ENCODE measurements at regions not wholly inside any gene's neighbourhood (a gene's known extent, or its start where the extent isn't known, plus 50 kb on each side); places are given as distances from the start of the nearest gene placed in this dataset.

GRCh38 chr3:81378552-81379293, 382.7 kb downstream of the GBE1 start:
- 71% methylated on average over 5 of the region's 5 CpGs for WGBS

More at GRCh38 chr3:81378552-81379293, 382.7 kb downstream of the GBE1 start:
- peaks cover 0 to 3% (median 0%) of the 10 kb centered on the region in 4 donors for H3K4me1 ChIP-seq (ENCODE audit: control insufficient read depth in 4 of 4, insufficient read depth in 4 of 4, low read length in 3 of 4)
- H3K4me3 ChIP-seq (ENCODE audit: low read depth in 1 of 3, low read length in 3 of 3): no peak overlapping the region
- no peaks in the 10 kb centered on the region for H3K36me3 ChIP-seq (ENCODE audit: control insufficient read depth in 4 of 4, insufficient read depth in 3 of 4, low read depth in 1 of 4, low read length in 3 of 4)
- H3K9me3 ChIP-seq (ENCODE audit: control insufficient read depth in 4 of 4, low read length in 3 of 4): no peaks in the 10 kb centered on the region
- H3K27me3 ChIP-seq (ENCODE audit: control insufficient read depth in 4 of 4, insufficient read depth in 4 of 4, low read length in 3 of 4): no peaks in the 10 kb centered on the region
- no peak overlapping the region for H3K27ac ChIP-seq (ENCODE audit: low read depth in 1 of 2, low read length in 2 of 2)
- TF ChIP-seq JUND (IDR thresholded peaks at IDR 0.05) (no peak), FOXA1 (IDR thresholded peaks at IDR 0.05) (no peak), REST (IDR thresholded peaks at IDR 0.05) (no peak), RXRA (IDR thresholded peaks at IDR 0.05) (no peak), ATF3 (IDR thresholded peaks at IDR 0.05) (no peak), EGR1 (IDR thresholded peaks at IDR 0.05; ENCODE audit: low read depth in 2 of 2) (no peak), HNF4G (IDR thresholded peaks at IDR 0.05) (no peak), TAF1 (conservative IDR thresholded peaks at IDR 0.05) (no peak), YY1 (IDR thresholded peaks at IDR 0.05) (no peak), ZBTB33 (IDR thresholded peaks at IDR 0.05) (no peak), SP1 (IDR thresholded peaks at IDR 0.05) (no peak), MAX (IDR thresholded peaks at IDR 0.05) (no peak), NR2F2 (IDR thresholded peaks at IDR 0.05) (no peak), GABPA (IDR thresholded peaks at IDR 0.05 in 1 of 2, conservative IDR thresholded peaks at IDR 0.05 in 1 of 2) (no peak), FOXA2 (IDR thresholded peaks at IDR 0.05) (no peak), HNF4A (conservative IDR thresholded peaks at IDR 0.05) (no peak), RAD21 (IDR thresholded peaks at IDR 0.05) (no peak)
- H3K9ac ChIP-seq (ENCODE audit: low read depth in 1 of 2, low read length in 2 of 2): no peak overlapping the region
- no peak for DNase-seq (ENCODE audit: low spot score)
